ENCODE measurements at regions not wholly inside any gene's neighbourhood (a gene's known extent, or its start where the extent isn't known, plus 50 kb on each side); places are given as distances from the start of the nearest gene placed in this dataset.
"Not testable (repeated sequence)": the region's sequence is repeated elsewhere in the genome, so short reads cannot be mapped to it uniquely, and the experiment has no call there.

DNA sequence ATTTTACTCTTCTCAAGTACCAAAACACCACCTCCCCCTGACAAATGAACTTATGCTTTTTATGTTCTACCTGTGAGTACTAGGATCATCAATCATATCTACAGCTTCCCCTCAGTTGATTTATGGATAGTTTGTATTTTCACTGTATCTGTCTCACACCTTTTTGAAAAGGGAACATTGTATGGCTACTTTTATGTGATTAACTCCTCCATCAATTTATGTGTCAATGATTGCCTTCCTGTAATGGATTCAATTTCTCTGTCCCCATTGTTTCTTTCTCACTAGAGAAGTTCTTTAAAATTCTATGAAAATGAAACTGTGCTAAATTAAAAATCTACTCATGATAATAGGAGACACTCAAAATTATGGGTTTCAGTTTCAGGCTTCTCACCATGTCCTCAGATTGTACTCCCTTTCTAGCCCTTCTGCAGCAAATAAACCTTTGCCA lies 935.0 kb downstream of the TRIB2 start:
- no peak for DNase-seq

DNA sequence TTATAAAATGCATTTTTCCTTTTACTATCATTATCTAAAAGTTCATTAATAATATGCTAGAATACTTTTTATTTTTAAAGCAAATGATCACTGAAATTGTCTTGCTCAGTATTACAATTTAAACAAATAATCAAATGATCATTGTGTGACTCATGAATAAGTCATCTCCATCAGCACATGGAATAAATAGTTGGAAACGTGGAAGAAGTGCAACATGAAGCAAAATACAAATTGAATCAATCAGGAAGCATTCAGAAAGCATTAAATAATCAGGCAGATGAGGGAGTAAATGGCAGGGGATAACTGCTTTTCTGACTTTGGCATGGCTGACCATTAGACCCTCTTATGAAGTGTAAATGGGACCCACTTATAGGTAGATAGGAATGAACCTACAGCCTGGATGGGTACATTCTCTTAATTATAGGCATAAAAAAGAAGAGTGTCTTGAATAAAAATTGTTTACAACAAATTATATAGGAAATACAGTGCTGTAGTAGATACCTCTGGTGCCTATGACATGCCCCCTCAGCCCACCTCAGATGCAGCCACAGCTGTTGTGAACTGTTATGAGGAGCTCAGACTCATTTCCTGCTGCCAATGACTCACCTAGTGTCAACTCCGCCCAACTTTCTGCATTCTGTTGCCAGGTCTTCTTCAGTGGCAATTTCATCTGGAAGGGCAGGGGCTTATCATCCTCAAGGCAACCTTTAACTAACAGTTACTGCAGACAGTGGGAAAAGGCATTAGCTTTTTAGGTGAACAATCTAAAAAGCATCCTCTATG lies 936.0 kb downstream of the TRIB2 start:
- no peak for DNase-seq

DNA sequence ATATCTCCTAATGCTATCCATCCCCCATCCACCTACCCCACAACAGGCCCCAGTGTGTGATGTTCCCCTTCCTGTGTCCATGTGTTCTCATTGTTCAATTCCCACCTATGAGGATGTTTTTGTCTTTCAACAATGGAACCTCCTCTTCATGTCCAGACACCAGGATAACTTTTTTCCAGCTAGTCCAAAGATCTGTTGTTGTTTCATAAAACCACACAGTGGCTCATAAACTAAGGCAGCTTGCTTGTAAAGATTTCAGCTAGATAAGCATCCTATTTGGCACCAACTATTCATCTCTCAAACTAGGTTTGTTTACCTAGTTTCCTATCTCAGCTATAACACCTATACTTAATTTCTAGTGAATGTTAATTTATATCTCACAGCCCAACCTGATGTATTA lies 937.7 kb downstream of the TRIB2 start:
- DNase-seq: no peak

DNA sequence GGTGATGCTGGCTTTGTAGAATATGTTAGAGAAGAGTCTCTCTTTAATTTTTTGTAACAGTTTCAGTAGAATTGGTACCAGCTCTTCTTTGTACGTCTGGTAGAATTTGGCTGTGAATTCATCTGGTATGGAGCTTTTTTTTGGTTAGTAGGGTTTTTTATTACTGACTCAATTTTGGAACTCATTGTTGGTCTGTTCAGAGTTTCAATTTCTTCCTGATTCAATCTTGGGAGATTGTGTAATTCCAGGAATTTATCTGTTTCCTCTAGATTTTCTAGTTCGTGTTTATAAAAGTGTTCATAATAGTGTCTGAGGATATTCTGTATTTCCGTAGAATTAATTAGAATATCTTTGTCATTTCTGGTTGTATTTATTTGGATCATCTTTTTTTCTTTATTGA lies 943.5 kb downstream of the TRIB2 start:
- DNase-seq: no peak

DNA sequence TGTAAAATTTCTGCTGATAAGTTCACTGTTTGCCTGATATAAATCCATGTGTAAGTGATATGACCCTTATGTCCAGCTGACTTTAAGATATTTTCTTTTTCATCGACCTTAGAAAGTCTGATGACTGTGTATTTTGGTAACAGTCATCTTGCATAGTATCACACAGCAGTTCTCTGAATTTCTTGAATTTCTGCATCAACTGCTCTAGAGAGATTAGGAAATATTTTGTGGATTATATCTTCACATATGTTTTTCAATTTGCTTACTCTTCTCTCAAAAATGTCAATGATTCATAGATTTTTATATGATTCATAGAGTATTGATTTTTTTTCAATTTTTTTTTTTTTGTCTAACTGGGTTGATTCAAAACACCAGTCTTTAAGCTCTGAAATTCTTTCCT lies 945.3 kb downstream of the TRIB2 start:
- no peak for DNase-seq

DNA sequence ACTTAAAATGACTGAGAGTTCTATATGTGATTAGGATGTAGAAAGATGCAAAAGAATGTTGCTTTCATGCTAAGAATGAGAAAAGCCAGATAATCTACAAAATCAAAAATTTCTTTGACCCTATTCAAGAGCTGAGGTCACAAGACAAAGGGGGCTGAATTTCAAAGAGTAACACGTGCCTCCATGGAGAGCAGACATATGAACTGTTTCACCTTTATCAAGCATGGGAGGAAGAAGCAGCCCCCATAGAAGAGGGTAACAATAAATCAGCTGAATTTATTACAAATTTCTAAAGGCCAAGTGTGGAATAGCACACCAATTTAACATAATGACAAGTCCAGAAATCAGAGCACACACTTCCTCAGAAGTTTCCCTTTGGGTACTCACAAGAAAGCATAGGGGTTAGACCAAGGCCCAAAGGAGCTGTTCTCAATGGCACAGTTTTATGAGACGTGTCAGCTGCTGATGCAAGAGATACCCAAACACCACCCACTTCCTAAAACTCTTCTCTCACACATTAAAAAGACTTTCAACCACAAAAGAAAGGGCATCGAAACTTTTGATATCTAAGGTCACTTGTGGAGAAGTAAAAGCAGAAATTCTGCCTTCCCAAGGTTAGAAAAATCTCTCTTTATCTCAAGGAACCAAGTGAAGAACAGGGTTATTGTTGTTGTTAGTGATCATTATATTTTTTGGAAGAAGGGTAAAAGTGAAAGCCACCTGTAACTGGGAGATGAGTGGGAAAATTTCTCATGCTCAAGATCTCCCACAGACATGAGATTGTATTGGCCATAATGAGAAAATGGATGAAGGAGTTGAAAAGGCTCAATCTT lies 950.1 kb downstream of the TRIB2 start:
- no peak for DNase-seq

DNA sequence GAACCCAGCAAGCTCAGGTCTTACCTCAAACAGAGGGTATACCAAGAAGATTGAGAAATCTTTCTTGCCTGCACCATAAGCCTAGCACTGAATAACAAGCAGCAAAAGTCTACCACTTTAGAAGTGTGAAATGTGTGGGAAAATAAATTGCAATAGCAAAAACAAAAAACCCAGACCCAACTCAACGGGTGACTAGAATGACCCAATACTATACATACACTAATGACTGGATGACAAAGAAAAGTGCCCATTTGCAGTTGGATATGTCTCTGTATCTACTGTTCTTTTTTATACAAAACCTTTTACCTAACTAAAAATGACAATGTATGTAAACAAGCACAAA lies 950.6 kb downstream of the TRIB2 start:
- DNase-seq: no peak

DNA sequence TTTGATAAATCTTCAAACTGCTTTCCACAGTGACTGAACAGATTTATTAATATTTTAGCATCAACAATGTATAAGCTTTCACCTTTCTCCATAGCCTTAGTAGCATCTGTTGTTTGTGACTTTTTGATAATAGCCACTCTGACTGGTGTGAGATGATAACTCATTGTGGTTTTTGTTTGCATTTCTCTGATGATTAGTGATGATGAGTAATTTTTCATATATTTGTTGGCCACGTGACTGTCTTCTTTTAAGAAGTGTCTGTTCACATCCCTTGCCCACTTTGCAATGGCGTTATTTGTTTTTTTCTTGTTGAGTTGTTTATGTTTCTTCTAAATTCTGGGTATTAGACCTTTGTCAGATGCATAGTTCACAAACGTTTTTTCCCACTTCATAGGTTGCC lies 952.9 kb downstream of the TRIB2 start:
- DNase-seq: no peak

DNA sequence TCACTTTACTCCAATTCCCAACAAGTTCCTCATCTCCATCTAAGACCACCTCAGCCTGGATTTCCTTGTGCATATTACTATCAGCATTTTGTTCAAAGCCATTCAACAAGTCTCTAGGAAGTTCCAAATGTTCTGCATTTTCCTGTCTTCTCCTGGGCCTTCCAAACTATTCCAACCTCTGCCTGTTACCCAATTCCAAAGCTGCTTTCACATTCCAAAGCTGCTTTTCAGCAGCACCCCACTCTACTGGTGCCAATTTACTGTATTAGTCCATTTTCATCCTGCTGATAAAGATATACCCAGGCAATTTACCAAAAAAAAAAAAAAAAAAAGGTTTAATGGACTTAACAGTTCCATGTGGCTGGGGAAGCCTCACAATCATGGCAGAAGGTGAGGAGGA lies 957.1 kb downstream of the TRIB2 start:
- not testable (repeated sequence) for DNase-seq

DNA sequence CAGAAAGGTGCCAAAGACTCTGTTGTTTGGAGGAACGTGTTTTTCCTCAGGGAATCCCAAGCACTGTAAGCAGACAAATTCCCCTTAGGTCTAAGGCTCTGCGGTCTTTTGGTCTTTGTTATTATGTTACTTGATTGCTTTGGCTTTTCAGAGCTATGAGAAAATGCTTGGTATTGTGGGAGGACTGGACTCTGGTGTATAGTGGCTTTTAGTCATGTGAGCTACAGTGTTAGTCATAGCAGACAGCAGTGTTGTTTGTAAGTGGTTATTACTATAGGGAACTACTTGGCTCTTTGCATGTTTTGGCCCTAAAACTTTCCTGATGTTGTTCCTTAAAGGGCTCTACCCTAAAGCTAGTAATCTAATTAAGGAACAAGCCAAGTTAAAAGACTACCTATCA lies 956.2 kb upstream of the LRATD1 start:
- no peak for DNase-seq

DNA sequence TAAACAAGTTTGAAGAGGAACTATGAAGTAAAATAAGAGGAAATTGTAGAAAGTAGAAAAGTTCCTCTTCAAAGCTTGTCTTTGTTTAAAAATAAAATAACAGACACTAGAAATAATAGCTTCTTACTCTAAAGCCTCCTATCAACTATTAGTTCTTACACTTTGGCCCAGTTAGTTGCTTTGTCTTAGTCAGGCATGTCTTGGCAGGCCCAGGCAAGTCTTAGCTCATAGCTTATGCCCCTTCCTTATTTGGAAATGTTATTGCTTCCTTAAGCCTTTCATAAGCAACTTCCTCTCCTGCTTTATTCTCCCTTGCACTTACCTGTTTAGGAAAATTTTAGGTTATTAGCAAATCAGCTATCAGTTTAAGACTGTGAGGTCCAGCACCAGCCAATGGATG lies 950.6 kb upstream of the LRATD1 start:
- no peak for DNase-seq

DNA sequence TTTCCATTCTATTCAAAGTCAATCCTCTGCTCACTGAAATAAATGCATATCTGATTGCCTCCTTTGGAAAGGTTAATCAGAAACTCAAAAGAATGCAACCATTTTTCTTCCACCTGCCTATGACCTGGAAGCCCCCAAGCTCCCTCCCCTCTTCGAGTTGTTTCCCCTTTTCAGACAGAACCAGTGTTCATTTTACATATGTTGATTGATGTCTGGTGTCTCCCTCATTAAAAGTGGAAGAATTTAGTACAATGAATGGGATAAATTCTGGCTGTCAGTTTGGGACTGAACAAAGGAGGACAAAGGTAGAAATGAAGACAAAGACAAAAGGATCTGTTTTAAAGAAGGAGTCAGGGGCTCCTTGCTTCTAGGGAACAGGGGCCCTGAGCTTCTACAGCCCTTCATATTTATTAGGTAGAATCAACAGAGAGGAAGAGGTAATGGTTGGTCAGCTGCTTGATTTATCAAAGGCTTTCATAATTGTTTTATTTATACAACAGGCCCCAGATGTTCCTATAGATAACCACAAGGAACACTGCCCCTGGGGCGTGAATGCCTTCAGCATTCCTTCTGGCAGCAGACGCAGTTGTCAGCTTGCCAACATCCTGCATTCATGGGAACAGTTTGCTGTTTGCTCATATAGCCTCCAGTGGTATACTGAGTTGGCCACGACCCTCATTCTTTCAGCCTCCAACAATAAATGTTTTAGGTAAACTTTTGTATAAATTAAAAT lies 949.8 kb upstream of the LRATD1 start:
- no peak for DNase-seq

DNA sequence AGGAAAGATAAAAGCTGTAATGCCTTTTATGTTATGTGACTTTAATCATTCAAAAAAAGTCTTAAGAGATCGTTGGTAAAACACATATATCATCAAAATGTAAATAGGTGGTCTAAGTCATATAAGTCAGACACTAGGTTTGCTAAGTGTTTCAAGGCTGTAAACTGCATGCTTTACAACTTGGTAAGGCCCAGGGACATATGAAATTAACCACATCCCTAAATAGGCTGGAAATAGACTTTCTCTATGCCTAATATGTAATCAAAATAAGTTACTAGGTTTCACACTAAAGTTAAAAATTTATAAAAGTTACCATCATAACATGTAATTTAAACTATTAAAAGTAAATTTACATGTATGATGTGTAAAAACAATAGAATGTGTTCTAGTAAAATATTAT lies 946.3 kb upstream of the LRATD1 start:
- DNase-seq: no peak

DNA sequence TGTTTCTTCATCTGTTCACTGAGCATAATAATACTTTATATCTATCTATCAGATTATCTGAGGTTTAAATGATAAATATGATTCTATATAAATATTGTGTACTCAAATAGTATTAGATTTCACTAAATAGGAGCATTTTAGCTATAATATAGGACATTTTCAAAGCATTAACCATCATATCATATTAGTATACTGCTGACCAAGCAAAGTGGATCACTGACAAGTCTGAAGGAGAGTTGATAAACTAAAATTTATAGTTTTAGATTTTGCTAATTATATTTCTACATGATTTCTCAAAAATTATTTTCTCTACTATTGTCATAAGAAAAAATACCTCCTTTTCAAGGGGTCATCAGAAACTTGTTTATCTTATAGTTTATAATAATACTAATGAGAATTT lies 937.8 kb upstream of the LRATD1 start:
- no peak for DNase-seq

DNA sequence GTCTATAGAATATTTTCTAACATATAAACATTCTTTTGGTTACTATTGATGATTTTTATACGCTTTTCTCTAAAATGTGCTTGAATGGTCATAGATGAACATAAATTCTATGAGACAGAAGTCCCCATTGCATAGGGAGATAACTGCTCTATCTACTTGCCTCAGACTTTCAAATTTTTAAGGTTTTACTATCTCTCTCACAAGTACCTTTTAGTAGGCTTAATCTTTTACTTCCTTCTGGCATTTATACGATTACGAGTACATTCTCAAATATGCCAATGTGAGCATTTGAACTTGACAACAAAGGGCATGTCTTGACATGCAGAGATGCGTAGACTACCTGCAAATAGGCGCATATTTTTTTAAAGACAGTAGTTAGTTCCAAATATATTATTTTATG lies 935.9 kb upstream of the LRATD1 start:
- DNase-seq: no peak

DNA sequence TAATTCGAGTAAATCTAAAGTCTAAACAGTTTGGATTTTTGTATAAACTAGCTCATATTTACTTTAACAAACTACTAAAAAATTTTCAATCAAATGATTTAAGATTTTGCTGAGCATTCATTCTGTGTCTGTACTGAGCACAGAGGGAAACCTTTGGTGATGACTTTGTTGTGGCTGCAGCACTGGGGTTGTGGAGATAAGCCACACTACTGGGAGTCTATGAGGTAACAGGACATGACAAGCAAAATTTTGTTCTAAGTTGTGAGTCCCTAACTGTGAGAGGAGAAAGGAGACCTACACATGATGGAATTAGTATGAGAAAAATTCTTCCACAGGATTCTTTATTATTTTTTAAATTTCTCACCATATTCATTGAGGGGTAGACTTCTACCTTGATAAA lies 933.7 kb upstream of the LRATD1 start:
- DNase-seq: no peak

DNA sequence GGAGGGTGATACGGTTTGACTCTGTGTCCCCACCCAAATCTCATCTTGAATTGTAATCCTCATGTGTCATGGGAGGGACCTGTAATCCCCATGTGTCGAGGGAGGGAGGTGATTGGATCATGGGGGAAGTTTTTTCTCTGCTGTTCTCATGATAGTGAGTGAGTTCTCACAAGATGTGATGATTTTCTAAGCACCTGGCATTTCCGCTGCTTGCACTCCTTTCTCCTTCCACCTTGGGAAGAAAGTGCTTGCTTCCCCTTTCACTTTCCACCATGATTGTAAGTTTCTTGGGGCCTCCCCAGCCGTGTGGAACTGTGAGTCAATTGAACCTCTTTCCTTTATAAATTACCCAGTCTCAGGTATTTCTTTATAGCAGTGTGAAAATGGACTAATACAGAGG lies 932.6 kb upstream of the LRATD1 start:
- DNase-seq: not testable (repeated sequence)

DNA sequence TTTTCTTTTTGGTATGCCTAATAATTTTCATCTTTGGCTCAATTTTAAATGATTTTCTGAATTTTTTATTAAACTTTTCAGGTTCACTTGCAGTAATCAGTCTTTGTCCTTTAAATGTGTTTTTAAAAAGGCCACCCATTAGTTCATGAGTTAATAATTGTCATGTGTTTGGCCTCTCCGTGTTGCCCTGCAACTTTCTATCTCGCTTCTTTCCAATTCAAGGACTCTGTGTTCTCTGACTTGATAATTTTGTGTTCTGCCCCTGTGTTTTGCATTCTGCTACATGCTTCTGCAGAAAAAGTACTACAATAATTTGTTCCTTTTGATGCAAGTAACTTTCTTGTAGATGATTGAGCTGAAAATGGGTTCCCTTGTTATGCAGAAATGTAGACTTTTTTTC lies 921.4 kb upstream of the LRATD1 start:
- DNase-seq: no peak

DNA sequence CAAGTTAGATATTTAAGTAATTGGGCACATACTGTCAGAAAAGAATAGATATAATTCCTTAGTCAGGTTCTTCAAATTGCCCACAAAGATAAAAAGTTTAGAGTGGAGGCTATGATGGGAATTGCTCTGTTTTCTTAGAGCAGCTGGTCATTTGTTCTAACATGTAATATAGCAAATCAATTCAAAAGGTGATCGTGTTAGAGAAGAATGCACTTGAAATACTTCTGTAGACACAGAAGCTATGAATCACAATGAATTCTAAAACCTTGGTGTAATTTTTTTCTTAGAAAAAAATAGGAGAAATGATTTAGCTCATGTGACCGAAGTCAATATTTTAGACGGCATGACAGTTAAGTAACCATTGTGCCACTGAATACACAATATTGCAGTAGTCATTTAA lies 918.1 kb upstream of the LRATD1 start:
- DNase-seq: no peak

DNA sequence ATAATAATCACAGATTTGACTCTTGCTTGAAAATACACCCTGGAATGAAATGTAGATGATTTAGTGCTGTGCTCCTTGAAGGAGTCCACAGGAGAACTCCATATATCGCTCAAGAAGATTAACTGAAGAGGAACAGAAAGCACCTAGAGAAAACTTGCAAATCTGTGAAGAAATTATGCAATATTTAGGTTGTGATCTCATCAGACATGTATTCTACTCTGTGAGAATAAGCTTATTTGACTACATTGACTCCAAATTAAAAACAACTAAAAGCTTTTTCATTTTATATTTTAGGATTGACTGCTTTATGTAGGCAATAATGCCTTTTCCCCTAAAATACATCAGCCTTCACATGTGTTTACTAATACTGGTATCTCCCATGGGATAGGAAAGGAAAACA lies 906.6 kb upstream of the LRATD1 start:
- DNase-seq: no peak

DNA sequence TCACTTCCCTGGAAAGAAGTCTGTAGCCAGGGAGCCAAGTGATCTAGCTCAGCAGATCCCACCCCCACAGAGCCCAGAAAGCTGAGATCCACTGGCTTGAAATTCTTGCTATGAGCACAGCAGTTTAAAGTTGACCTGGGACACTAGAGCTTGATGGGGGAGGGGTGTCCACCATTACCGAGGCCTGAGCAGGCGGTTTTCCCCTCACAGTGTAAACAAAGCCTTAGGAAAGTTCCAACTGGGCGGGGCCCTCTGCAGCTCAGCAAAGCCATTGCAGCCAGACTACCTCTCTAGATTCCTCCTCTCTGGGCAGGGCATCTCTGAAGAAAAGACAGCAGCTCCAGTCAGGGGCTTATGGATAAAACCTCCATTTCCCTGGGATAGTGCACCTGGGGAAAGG lies 887.2 kb upstream of the LRATD1 start:
- DNase-seq: no peak

DNA sequence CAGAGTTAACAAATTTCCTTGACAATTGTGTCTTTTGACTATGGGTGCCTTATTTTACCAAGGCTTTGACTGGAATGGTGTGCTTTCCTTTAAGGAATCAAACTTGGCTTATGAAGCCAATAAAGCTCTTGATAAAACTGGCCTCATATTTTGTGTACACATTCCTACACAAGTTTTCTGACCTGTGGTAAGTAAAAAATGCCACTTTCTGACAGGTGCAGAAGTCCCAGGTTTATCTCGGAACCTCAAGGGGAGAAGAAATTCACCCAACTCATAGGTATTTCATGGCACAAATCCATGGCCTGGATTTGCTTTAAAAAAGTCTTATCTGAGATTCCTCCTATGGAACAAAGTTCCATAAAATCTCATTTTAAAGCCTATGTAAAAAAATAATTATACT lies 880.6 kb upstream of the LRATD1 start:
- DNase-seq: no peak

DNA sequence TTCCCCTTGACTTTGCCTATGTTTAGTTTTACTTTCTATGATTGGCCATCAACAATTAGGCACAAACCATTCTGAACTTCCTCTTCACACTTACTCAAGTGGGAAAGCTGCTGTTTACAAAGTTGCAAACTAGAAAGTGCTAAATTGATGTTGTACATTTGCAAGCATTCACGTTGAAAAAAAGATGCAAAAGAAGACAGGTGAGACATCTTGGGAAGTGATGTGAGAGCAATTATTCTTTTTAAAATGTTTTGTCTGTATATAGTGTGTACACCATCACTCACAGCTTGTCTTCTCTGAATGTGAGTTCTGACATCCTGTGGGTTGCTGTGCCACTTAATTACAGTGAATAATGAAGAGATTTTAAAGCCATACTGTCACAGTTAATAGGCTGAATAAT lies 874.1 kb upstream of the LRATD1 start:
- no peak for DNase-seq

DNA sequence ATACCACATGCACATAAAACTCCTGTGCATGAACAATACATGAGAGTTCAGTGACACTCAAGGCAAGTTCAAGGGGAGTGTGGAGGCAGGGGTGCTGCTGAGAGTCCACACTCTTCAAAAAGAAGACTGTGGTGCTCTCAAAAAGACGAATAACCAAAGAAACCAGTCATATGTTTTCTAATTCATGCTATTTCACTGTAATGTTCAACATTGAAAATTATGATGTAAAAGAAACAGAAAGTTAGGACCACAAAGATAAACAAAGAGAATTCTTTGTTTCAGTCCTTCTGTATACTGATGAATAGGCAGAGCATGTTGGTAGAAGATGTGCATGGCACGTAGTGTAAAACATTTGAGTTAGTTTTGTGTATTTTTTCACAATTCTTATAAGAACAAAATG lies 864.2 kb upstream of the LRATD1 start:
- no peak for DNase-seq

Measured in activated T-cell treated with anti-CD3 and anti-CD28 coated beads, Interleukin-2, amount 50 U/mL, for 1 hour (primary cell).